Transverse colon (tissue), 4 donors: ENCODE measurements at regions not wholly inside any gene's neighbourhood (a gene's known extent, or its start where the extent isn't known, plus 50 kb on each side); places are given as distances from the start of the nearest gene placed in this dataset.
A peak's percentile ranks its signal among the peaks of the same experiment; 100 is the strongest.

Experiments
- DNase-seq: peaks from one replicate; pipeline ENCODE4 v3.0.0-alpha.2; 2019
- H3K27ac ChIP-seq, 4 donors: fragments of 200-600 bp; sonication (generic); 2 replicates each; pipeline ENCODE4 v1.5.1; 2016 to 2018; ENCODE audit warnings: inconsistent platforms in 4 of 4
- H3K27me3 ChIP-seq: fragments of 200-600 bp; sonication (generic); 2 replicates; pipeline ENCODE4 v1.5.1; 2017; ENCODE audit warnings: inconsistent platforms
- H3K36me3 ChIP-seq, 4 donors: fragments of 200-600 bp; sonication (generic); 2 replicates each; pipeline ENCODE4 v1.5.1; 2017 to 2019; ENCODE audit warnings: inconsistent platforms in 4 of 4
- H3K4me1 ChIP-seq, 4 donors: fragments of 200-600 bp; sonication (generic); 2 replicates each; pipeline ENCODE4 v1.5.1; 2017 to 2020; ENCODE audit warnings: inconsistent platforms in 4 of 4
- H3K4me3 ChIP-seq, 4 donors: fragments of 200-600 bp; sonication (generic); 1 replicate in 1 of 4; 2 replicates in 3 of 4; pipeline versions ENCODE4 v1.5.1 to v1.6.1; 2017 to 2019; ENCODE audit warnings: inconsistent platforms in 4 of 4
- H3K9me3 ChIP-seq, 2 donors: fragments of 200-600 bp; sonication (generic); 2 replicates each; pipeline ENCODE4 v1.5.1; 2017 to 2019; ENCODE audit warnings: inconsistent platforms in 2 of 2
- EP300 ChIP-seq: sonication (generic); formaldehyde crosslinking; IDR thresholded peaks from one replicate; pipeline ENCODE4 v1.6.1; 2017; ENCODE audit warnings: antibody characterized with exemption, low read depth
- POLR2A ChIP-seq: fragments of 450-650 bp; IDR thresholded peaks from one replicate; pipeline ENCODE4 v1.6.1; 2016; ENCODE audit warnings: antibody characterized with exemption, mild to moderate bottlenecking, moderate library complexity
- POLR2AphosphoS5 ChIP-seq, 3 donors: sonication (generic); formaldehyde crosslinking; IDR thresholded peaks; one replicate each; pipeline ENCODE4 v1.6.1; 2016; ENCODE audit warnings: antibody characterized with exemption in 3 of 3
- WGBS, 2 donors: methylation state at CpG; one replicate each; pipeline ENCODE4 v1.1.5; 2018; ENCODE audit warnings: low coverage in 1 of 2; 5-methylcytosine and 5-hydroxymethylcytosine counted together
- in situ Hi-C, 4 donors: fragments of 200-750 bp; cut with MboI; loops; one replicate each; pipeline versions ENCODE4 v1.15.0 to v1.15.1; 2017; ENCODE audit warnings: low sequenced_read_pairs in 3 of 4, low pct_ligation_motif_present in 1 of 4, low pct_unique_long_range_greater_than_20kb in 1 of 4
- intact Hi-C: fragments of 100-400 bp; cut with DNase I; formaldehyde crosslinking; loops from one replicate; pipeline ENCODE4 v1.15.1; 2023; ENCODE audit warnings: low total_unique reads
- TF ChIP-seq, protein P1 (sequence below), 5 experiments: fragments of 200-600 bp in 3 of 5; fragments of 450-650 bp in 2 of 5; sonication (generic) in 3 of 5; IDR thresholded peaks; 1 replicate in 2 of 5; 2 replicates in 3 of 5; pipeline ENCODE4 v1.5.1; 2016 to 2017; ENCODE audit warnings: antibody characterized with exemption in 5 of 5, inconsistent platforms in 3 of 5, mild to moderate bottlenecking in 2 of 5, moderate library complexity in 1 of 5

DNA sequence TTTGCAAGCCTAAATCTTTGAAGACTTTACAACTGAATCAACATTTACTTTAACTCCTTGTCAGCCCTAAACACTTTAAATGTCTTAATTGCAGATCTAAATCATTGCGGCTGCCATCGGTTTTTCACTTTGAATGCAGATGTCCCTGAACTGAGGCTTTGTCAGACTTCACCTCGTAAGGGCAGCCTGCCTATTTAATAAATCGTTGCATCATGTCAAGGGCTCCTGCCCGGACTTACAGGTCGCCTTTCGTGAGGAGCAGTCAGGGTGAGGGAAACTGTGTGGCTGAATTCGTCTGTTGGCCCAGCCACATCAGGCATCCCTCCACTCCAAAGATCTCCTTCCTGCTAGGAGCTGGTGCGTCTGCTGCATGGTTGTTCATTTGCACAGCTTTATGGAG, 368.2 kb upstream of the NPVF start:
- peaks cover 0 to 9% (median 3%) of the 10 kb centered on the region in 4 donors for H3K4me1 ChIP-seq
- peak overlapping the region; percentile 31 to 68 (median 50) for H3K27ac ChIP-seq
- no peak overlapping the region for H3K4me3 ChIP-seq
- in situ Hi-C loops: no loop called here
- TF ChIP-seq, protein P1, sequence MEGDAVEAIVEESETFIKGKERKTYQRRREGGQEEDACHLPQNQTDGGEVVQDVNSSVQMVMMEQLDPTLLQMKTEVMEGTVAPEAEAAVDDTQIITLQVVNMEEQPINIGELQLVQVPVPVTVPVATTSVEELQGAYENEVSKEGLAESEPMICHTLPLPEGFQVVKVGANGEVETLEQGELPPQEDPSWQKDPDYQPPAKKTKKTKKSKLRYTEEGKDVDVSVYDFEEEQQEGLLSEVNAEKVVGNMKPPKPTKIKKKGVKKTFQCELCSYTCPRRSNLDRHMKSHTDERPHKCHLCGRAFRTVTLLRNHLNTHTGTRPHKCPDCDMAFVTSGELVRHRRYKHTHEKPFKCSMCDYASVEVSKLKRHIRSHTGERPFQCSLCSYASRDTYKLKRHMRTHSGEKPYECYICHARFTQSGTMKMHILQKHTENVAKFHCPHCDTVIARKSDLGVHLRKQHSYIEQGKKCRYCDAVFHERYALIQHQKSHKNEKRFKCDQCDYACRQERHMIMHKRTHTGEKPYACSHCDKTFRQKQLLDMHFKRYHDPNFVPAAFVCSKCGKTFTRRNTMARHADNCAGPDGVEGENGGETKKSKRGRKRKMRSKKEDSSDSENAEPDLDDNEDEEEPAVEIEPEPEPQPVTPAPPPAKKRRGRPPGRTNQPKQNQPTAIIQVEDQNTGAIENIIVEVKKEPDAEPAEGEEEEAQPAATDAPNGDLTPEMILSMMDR (IDR thresholded peaks at IDR 0.05): no peak
- TF ChIP-seq EP300 (no peak), POLR2A (no peak), POLR2AphosphoS5 (IDR thresholded peaks at IDR 0.05) (no peak)
- H3K36me3 ChIP-seq: no peaks in the 10 kb centered on the region
- H3K27me3 ChIP-seq: no peaks in the 10 kb centered on the region
- H3K9me3 ChIP-seq: no peaks in the 10 kb centered on the region
- intact Hi-C loops: no loop called here
- 40 to 80% methylated on average over 1 to 9 of the region's 9 CpGs for WGBS, 2 donors
- peak; percentile 49 for DNase-seq

DNA sequence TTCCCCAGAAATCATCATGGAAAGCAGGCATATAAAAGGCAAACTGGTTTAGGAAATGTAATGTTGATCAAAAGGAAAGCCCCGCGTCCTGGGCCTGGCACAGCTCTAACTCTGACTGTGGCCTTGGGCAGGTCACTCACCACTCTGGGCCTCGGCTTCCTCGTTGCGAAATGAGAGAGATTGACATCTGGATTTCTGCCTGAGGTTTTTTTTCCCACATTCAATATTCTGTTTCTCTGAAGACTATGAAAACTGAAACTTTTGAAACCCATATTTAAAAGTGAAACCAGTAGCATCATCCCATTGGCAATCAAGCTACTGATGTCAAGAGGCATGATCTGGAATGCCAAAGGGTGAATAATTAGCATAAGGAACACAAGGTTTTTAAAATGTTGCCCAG, 369.7 kb upstream of the NPVF start:
- TF ChIP-seq POLR2AphosphoS5 (IDR thresholded peaks at IDR 0.05): no peak
- TF ChIP-seq, protein P1 (IDR thresholded peaks at IDR 0.05): no peak
- no peak for TF ChIP-seq POLR2A
- no peak for TF ChIP-seq EP300
- no peak for DNase-seq
- no peaks in the 10 kb centered on the region for H3K9me3 ChIP-seq
- H3K27ac ChIP-seq: no peak overlapping the region
- intact Hi-C loops (no loop called here), in situ Hi-C loops (no loop called here)
- WGBS, 2 donors: 40 to 47% methylated on average over 5 of the region's 5 CpGs
- H3K27me3 ChIP-seq: no peaks in the 10 kb centered on the region
- H3K4me3 ChIP-seq: no peak overlapping the region
- no peaks in the 10 kb centered on the region for H3K36me3 ChIP-seq
- peaks cover 0 to 16% (median 5%) of the 10 kb centered on the region in 4 donors for H3K4me1 ChIP-seq

DNA sequence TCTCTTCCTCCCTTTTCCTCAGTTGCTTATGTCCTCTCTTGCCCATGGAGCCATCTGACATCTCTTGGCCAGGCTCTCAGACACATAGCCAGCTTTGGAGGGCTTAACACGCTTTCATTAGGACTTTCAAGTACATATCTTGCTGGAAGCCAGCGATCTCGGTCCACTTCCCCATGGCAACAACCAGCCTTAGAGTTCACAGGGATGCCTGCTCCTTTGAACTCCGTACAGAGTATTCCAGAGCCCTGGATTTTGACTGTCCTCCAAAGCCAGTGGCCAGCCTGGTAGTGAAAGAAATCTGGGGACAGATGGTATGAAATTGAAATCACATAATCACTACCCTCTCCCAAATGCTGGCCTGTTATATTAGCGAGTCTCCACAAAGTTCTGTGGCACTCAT, 370.5 kb upstream of the NPVF start:
- Histone ChIP-seq H3K9me3 (no peaks in the 10 kb centered on the region), H3K4me1 (peaks cover 0 to 16% (median 5%) of the 10 kb centered on the region in 4 donors), H3K27ac (no peak overlapping the region), H3K4me3 (no peak overlapping the region), H3K36me3 (no peaks in the 10 kb centered on the region), H3K27me3 (no peaks in the 10 kb centered on the region)
- TF ChIP-seq EP300 (no peak), POLR2AphosphoS5 (IDR thresholded peaks at IDR 0.05) (no peak), POLR2A (no peak)
- TF ChIP-seq, protein P1 (IDR thresholded peaks at IDR 0.05): no peak
- in situ Hi-C loops (no loop called here), intact Hi-C loops (no loop called here)
- DNase-seq: no peak
- 60 to 85% methylated on average over 1 to 5 of the region's 5 CpGs for WGBS, 2 donors

DNA sequence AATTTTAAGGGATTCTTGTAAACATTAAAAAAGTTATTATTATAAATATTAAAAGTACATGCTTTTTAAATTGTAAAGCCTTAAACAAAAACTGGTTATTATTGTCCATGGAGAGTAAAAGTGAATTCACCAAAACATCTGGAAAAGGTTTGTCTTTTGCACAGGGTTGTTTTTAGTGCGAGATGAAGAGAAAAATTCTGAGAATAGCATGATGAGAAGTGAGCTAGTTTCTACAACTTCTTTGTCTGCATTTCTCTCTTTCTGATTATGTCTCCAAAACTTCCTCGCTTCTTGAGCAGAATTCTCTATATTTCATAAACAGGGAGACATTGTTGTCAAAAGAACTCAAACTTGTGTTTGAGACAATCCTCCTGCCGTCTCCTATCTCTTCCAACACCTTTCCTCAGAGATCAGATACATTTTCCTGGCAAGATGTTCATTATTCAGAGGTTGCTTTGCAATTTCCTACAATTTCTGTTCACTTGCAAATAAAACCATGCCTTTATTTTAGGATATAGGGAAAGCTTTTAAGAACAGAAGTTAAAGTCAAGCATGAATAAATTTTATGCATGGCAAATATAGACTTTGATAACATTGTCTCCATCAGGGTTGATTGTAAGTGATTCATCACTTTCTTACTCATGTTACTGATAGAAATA, 372.1 kb upstream of the NPVF start:
- no peak for DNase-seq
- Histone ChIP-seq H3K9me3 (no peaks in the 10 kb centered on the region), H3K4me3 (no peak overlapping the region), H3K27me3 (no peaks in the 10 kb centered on the region), H3K36me3 (no peaks in the 10 kb centered on the region), H3K27ac (no peak overlapping the region), H3K4me1 (peaks cover 0 to 16% (median 5%) of the 10 kb centered on the region in 4 donors)
- no peak for TF ChIP-seq POLR2AphosphoS5 (IDR thresholded peaks at IDR 0.05)
- no peak for TF ChIP-seq EP300
- TF ChIP-seq, protein P1 (IDR thresholded peaks at IDR 0.05): no peak
- no peak for TF ChIP-seq POLR2A
- WGBS, 2 donors: 77 to 85% methylated on average over 3 of the region's 3 CpGs
- intact Hi-C loops (no loop called here), in situ Hi-C loops (no loop called here)
